OCI-LY1 (cell line): ENCODE measurements at regions not wholly inside any gene's neighbourhood (a gene's known extent, or its start where the extent isn't known, plus 50 kb on each side); places are given as distances from the start of the nearest gene placed in this dataset.

Experiments used
- H2AFZ ChIP-seq: fragments of 200-600 bp; sonication (generic), shearing (Covaris generic); 2 replicates; pipeline ENCODE4 v1.6.0; 2014; ENCODE audit warnings: antibody characterized with exemption, mild to moderate bottlenecking, low read length
- H3F3A ChIP-seq: fragments of 200-600 bp; sonication (generic), shearing (Covaris generic); 2 replicates; pipeline ENCODE4 v1.6.0; 2014; ENCODE audit warnings: mild to moderate bottlenecking, antibody characterized with exemption, low read length, moderate library complexity; ENCODE audit not compliant: insufficient read depth
- H3K27ac ChIP-seq: fragments of 200-600 bp; sonication (generic); 2 replicates; pipeline ENCODE4 v1.5.1; 2014; ENCODE audit warnings: low read length, mixed run types, mild to moderate bottlenecking, low read depth; ENCODE audit not compliant: poor library complexity, severe bottlenecking
- H3K27me3 ChIP-seq: fragments of 200-600 bp; sonication (generic); 2 replicates; pipeline ENCODE4 v1.6.0; 2014; ENCODE audit warnings: antibody characterized with exemption, mild to moderate bottlenecking, low read length, moderate library complexity; ENCODE audit not compliant: insufficient read depth
- H3K36me3 ChIP-seq: fragments of 200-600 bp; sonication (generic); 2 replicates; pipeline ENCODE4 v1.6.1; 2014; ENCODE audit warnings: mild to moderate bottlenecking, antibody characterized with exemption, low read length, moderate library complexity, mixed read lengths; ENCODE audit not compliant: insufficient read depth
- H3K4me1 ChIP-seq: fragments of 200-600 bp; sonication (generic); 2 replicates; pipeline ENCODE4 v1.5.1; 2014; ENCODE audit warnings: mild to moderate bottlenecking, low read length, moderate library complexity; ENCODE audit not compliant: insufficient read depth, severe bottlenecking
- H3K4me2 ChIP-seq: fragments of 200-600 bp; sonication (generic), shearing (Covaris generic); 2 replicates; pipeline ENCODE4 v1.6.1; 2014; ENCODE audit warnings: low read length
- H3K4me3 ChIP-seq: fragments of 200-600 bp; sonication (generic); 2 replicates; pipeline ENCODE4 v1.5.1; 2014; ENCODE audit warnings: low read length, low read depth, mild to moderate bottlenecking, mixed read lengths; ENCODE audit not compliant: poor library complexity, severe bottlenecking
- H3K79me2 ChIP-seq: fragments of 200-600 bp; shearing (Covaris generic); 2 replicates; pipeline ENCODE4 v1.6.1; 2016; ENCODE audit warnings: mixed run types, low read length, mixed read lengths; ENCODE audit not compliant: insufficient read depth
- H3K9ac ChIP-seq: fragments of 200-600 bp; sonication (generic), shearing (Covaris generic); 2 replicates; pipeline ENCODE4 v1.6.1; 2014; ENCODE audit warnings: mild to moderate bottlenecking, low read length, mixed read lengths
- H3K9me2 ChIP-seq: fragments of 200-600 bp; sonication (generic), shearing (Covaris generic); 2 replicates; pipeline ENCODE4 v1.6.1; 2014; ENCODE audit warnings: low read depth, mild to moderate bottlenecking, low read length, mixed read lengths
- H3K9me3 ChIP-seq: fragments of 200-600 bp; shearing (Covaris generic); 2 replicates; pipeline ENCODE4 v1.6.1; 2014; ENCODE audit warnings: low read length, mixed read lengths
- H4K20me1 ChIP-seq: fragments of 200-600 bp; sonication (generic), shearing (Covaris generic); 2 replicates; pipeline ENCODE4 v1.6.0; 2016; ENCODE audit warnings: mild to moderate bottlenecking, low read length; ENCODE audit not compliant: insufficient read depth
- EZH2 ChIP-seq: fragments of 200-600 bp; sonication (generic), shearing (Covaris generic); IDR thresholded peaks from 2 replicates; pipeline ENCODE4 v1.8.0; 2017; ENCODE audit warnings: borderline replicate concordance, mixed run types, mild to moderate bottlenecking, antibody characterized with exemption, low read length, moderate library complexity, mixed read lengths
- TF ChIP-seq, protein P1 (sequence below): fragments of 200-600 bp; sonication (generic), shearing (Covaris generic); IDR thresholded peaks from 2 replicates; pipeline ENCODE4 v1.5.1; 2017; ENCODE audit warnings: mild to moderate bottlenecking, antibody characterized with exemption, low read length, moderate library complexity, mixed read lengths

DNA sequence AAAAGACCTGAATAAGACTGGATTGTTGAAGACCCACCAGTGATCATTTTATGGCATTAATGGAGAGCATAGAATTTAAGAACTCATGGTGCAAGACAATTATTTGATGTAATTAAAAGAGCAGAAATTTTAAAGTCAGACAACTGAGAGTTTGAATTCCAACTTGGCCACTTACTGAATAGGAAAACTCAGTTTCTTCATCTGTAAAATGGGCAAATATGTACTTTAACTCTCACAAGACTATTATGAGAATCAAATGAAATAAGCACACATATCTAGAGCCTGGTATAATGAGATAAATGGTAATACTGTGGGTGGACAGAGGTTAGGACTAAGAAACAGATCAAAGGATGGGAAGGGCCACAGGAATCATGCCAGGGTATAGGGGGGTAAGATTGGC is 88.0 kb downstream of the SOX9 start:
- no peaks in the 10 kb centered on the region for H3K9me2 ChIP-seq
- H3K36me3 ChIP-seq: no peaks in the 10 kb centered on the region
- no peaks in the 10 kb centered on the region for H3K9me3 ChIP-seq
- TF ChIP-seq, protein P1, sequence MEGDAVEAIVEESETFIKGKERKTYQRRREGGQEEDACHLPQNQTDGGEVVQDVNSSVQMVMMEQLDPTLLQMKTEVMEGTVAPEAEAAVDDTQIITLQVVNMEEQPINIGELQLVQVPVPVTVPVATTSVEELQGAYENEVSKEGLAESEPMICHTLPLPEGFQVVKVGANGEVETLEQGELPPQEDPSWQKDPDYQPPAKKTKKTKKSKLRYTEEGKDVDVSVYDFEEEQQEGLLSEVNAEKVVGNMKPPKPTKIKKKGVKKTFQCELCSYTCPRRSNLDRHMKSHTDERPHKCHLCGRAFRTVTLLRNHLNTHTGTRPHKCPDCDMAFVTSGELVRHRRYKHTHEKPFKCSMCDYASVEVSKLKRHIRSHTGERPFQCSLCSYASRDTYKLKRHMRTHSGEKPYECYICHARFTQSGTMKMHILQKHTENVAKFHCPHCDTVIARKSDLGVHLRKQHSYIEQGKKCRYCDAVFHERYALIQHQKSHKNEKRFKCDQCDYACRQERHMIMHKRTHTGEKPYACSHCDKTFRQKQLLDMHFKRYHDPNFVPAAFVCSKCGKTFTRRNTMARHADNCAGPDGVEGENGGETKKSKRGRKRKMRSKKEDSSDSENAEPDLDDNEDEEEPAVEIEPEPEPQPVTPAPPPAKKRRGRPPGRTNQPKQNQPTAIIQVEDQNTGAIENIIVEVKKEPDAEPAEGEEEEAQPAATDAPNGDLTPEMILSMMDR: no peak
- no peak for TF ChIP-seq EZH2
- no peaks in the 10 kb centered on the region for H3K4me1 ChIP-seq
- no peaks in the 10 kb centered on the region for H3F3A ChIP-seq
- no peak overlapping the region for H3K27ac ChIP-seq
- no peaks in the 10 kb centered on the region for H3K27me3 ChIP-seq
- H3K4me2 ChIP-seq: no peak overlapping the region
- H2AFZ ChIP-seq: no peak overlapping the region
- no peaks in the 10 kb centered on the region for H4K20me1 ChIP-seq
- no peak overlapping the region for H3K9ac ChIP-seq
- H3K79me2 ChIP-seq: no peaks in the 10 kb centered on the region
- no peak overlapping the region for H3K4me3 ChIP-seq

DNA sequence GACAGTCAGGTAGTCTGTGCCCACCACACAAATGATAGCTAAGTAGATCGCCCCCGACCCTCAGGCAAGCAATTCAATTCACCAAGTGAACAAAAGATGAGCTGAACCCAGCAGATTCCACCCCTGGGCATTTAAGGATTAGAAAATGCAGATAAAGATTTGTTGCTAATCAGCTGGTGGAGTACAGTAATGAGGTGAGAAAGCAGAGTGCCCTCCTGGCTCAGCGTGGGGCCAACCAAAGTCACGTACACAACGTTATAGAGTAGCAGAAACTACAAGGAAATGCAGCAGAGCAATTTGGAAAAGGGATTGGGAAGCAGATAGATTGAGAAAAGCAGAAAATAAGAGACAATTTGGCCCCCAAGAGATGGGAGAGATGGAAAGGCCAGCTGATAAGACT is 91.2 kb downstream of the SOX9 start:
- Histone ChIP-seq H3K4me3 (no peak overlapping the region), H3K4me1 (no peaks in the 10 kb centered on the region), H2AFZ (no peak overlapping the region), H3F3A (no peaks in the 10 kb centered on the region), H3K9me2 (no peaks in the 10 kb centered on the region), H3K36me3 (no peaks in the 10 kb centered on the region), H3K4me2 (no peak overlapping the region), H3K79me2 (no peaks in the 10 kb centered on the region), H3K27ac (no peak overlapping the region), H3K9ac (no peak overlapping the region), H3K9me3 (no peaks in the 10 kb centered on the region), H4K20me1 (no peaks in the 10 kb centered on the region), H3K27me3 (no peaks in the 10 kb centered on the region)
- no peak for TF ChIP-seq EZH2
- TF ChIP-seq, protein P1: no peak

DNA sequence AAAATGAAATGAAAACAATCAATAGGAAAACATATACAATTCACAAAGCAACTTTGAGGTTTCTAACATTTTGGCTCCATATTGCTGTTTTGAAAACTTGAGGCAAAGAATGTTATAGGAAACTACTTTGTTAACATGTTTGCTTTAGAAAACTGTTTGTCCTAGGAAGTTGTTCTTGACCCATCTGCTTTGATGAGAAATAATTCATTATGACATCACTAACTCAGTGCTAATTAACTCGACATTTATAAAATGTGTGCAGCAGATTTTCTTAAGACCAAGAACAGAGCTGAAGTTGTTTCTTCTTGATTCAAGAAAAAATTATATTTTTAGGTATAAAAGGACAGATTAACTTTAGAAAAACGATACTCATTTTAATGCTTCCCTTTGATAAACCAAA is 94.7 kb downstream of the SOX9 start:
- Histone ChIP-seq H3F3A (no peaks in the 10 kb centered on the region), H3K27me3 (no peaks in the 10 kb centered on the region), H3K79me2 (no peaks in the 10 kb centered on the region), H3K9me2 (no peaks in the 10 kb centered on the region), H4K20me1 (no peaks in the 10 kb centered on the region), H2AFZ (no peak overlapping the region), H3K9me3 (no peaks in the 10 kb centered on the region), H3K36me3 (no peaks in the 10 kb centered on the region), H3K27ac (no peak overlapping the region), H3K4me3 (no peak overlapping the region), H3K4me2 (no peak overlapping the region), H3K4me1 (no peaks in the 10 kb centered on the region), H3K9ac (no peak overlapping the region)
- TF ChIP-seq EZH2: no peak
- TF ChIP-seq, protein P1: no peak
